HepG2 (cell line): ENCODE measurements at regions not wholly inside any gene's neighbourhood (a gene's known extent, or its start where the extent isn't known, plus 50 kb on each side); places are given as distances from the start of the nearest gene placed in this dataset.
A peak's percentile ranks its signal among the peaks of the same experiment; 100 is the strongest.
"Not testable (repeated sequence)": the region's sequence is repeated elsewhere in the genome, so short reads cannot be mapped to it uniquely, and the experiment has no call there.

Source experiments
- ATAC-seq: fragments of 200-7000 bp; cut with Tn5 transposase; 3 replicates; pipeline ENCODE4 v1.9.1; 2020; ENCODE audit warnings: mild to moderate bottlenecking, moderate library complexity
- BruUV-seq: library from RNA; stranded (reverse); fragments of 400-500 nt; replicated peaks from 2 replicates; lab custom pipeline; 2021; lab: Mats Ljungman, UMichigan
- CTCF ChIA-PET: fragments of 300-600 bp; formaldehyde crosslinking; extraction: SDS; loops from one replicate; lab custom pipeline; 2021; ENCODE audit warnings: low total read pairs, inconsistent platforms, low intra/inter-chr PET ratio; lab: Yijun Ruan, JAX
- POLR2A ChIA-PET: fragments of 350-600 bp; sonication (Branson Sonifier 250); formaldehyde crosslinking; loops from one replicate; lab custom pipeline; 2020; ENCODE audit warnings: antibody characterized with exemption, inconsistent platforms; lab: Yijun Ruan, JAX
- DNase-seq: peaks from one replicate; pipeline ENCODE4 v3.0.0-alpha.2; 2015; ENCODE audit warnings: low spot score
- FAIRE-seq: peaks from 3 replicates; lab custom pipeline; 2011; peaks lifted over from hg19 to GRCh38; lab: Jason Lieb, UNC
- H2AFZ ChIP-seq: one replicate; pipeline ENCODE4 v1.6.1; 2011; ENCODE audit warnings: low read length, inconsistent platforms
- H3K27ac ChIP-seq: fragments of 300-600 bp; 3 replicates; pipeline ENCODE4 v1.8.0; 2011; ENCODE audit warnings: mixed run types, mild to moderate bottlenecking, mixed read lengths, low read length, inconsistent platforms; ENCODE audit not compliant: insufficient read depth; ENCODE audit errors: extremely low read length
- H3K27me3 ChIP-seq, 2 experiments: fragments of 200-600 bp in 1 of 2; 2 replicates in 1 of 2; 3 replicates in 1 of 2; pipeline versions ENCODE4 v1.6.0 to v1.8.0; 2011; ENCODE audit warnings: low read length in 2 of 2, mild to moderate bottlenecking in 2 of 2, moderate library complexity in 2 of 2, inconsistent platforms in 1 of 2; ENCODE audit not compliant: insufficient read depth in 2 of 2, control insufficient read depth in 1 of 2
- H3K36me3 ChIP-seq, 2 experiments: fragments of 200-600 bp in 1 of 2; replicated peaks in 1 of 2; 2 replicates in 1 of 2; 3 replicates in 1 of 2; pipeline versions ENCODE4 v1.5.1 to v1.8.0; 2011; ENCODE audit warnings: low read length in 2 of 2, inconsistent platforms in 1 of 2; ENCODE audit not compliant: insufficient read depth in 2 of 2, control insufficient read depth in 1 of 2
- H3K4me1 ChIP-seq: 2 replicates; pipeline ENCODE4 v1.5.1; 2012; ENCODE audit warnings: low read length, inconsistent platforms; ENCODE audit not compliant: insufficient read depth
- H3K4me2 ChIP-seq: 2 replicates; pipeline ENCODE4 v1.6.0; 2011; ENCODE audit warnings: low read depth, low read length, inconsistent platforms
- H3K4me3 ChIP-seq, 3 experiments: fragments of 200-600 bp in 1 of 3; sonication (generic), shearing (Covaris generic) in 1 of 3; replicated peaks in 1 of 3; 2 replicates each; pipeline ENCODE4 v1.5.1; 2011 to 2016; ENCODE audit warnings: low read length in 3 of 3, inconsistent platforms in 2 of 3, low read depth in 2 of 3, mild to moderate bottlenecking in 2 of 3, control low read depth in 1 of 3, mixed read lengths in 1 of 3; ENCODE audit not compliant: insufficient read depth in 1 of 3
- H3K79me2 ChIP-seq: one replicate; pipeline ENCODE4 v1.6.1; 2011; ENCODE audit warnings: low read length, inconsistent platforms; ENCODE audit not compliant: insufficient read depth
- H3K9ac ChIP-seq: 2 replicates; pipeline ENCODE4 v1.6.0; 2011; ENCODE audit warnings: mild to moderate bottlenecking, low read depth, low read length, inconsistent platforms; ENCODE audit not compliant: insufficient read depth
- H3K9me3 ChIP-seq: 2 replicates; pipeline ENCODE4 v1.5.1; 2012; ENCODE audit warnings: mild to moderate bottlenecking, low read length
- H4K20me1 ChIP-seq: 2 replicates; pipeline ENCODE4 v1.6.0; 2011; ENCODE audit warnings: inconsistent platforms, mild to moderate bottlenecking, low read length, moderate library complexity; ENCODE audit not compliant: insufficient read depth
- BHLHE40 ChIP-seq: IDR thresholded peaks from 2 replicates; pipeline ENCODE4 v1.6.1; 2011; ENCODE audit warnings: low read length, improper control_type of control experiment
- CBX1 ChIP-seq: IDR thresholded peaks from one replicate; pipeline ENCODE4 v1.6.1; 2016; ENCODE audit warnings: antibody characterized with exemption, low read depth
- CEBPB ChIP-seq: IDR thresholded peaks from 2 replicates; pipeline ENCODE4 v1.6.1; 2011; ENCODE audit warnings: low read depth, low read length, improper control_type of control experiment, borderline replicate concordance
- CEBPG ChIP-seq: IDR thresholded peaks from 2 replicates; pipeline ENCODE4 v1.6.1; 2016
- MYNN ChIP-seq: sonication (generic); formaldehyde crosslinking; IDR thresholded peaks from 2 replicates; pipeline ENCODE4 v1.4.0; 2020; ENCODE audit warnings: mild to moderate bottlenecking, low read depth, missing genetic modification reagents
- whole genome bisulfite sequencing: methylation state at CpG from one replicate; pipeline ENCODE4 v1.1.6; 2017; ENCODE audit warnings: low lambda C conversion rate; 5-methylcytosine and 5-hydroxymethylcytosine counted together
- in situ Hi-C: cut with HindIII; loops from 2 replicates; pipeline ENCODE4 v1.10.0; 2017; ENCODE audit warnings: low pct_unique_long_range_greater_than_20kb; ENCODE audit not compliant: extremely low pct_ligation_motif_present
- intact Hi-C: fragments of 100-400 bp; cut with micrococcal nuclease; formaldehyde crosslinking; loops from one replicate; pipeline ENCODE4 v1.10.0; 2022; ENCODE audit not compliant: unreplicated experiment

- Histone ChIP-seq H2AFZ (no peak overlapping the region), H3K27ac (no peak overlapping the region), H3K9me3 (no peaks in the 10 kb centered on the region), H3K4me2 (no peak overlapping the region), H3K79me2 (no peaks in the 10 kb centered on the region), H3K4me1 (peaks cover 11% of the 10 kb centered on the region), H3K4me3 (no peak overlapping the region), H3K27me3 (no peaks in the 10 kb centered on the region), H4K20me1 (no peaks in the 10 kb centered on the region), H3K9ac (no peak overlapping the region), H3K36me3 (no peaks in the 10 kb centered on the region)
- CTCF ChIA-PET, result no interaction called here
- FAIRE-seq (no peak), DNase-seq (no peak), ATAC-seq (no peak)
- no TSS peak for BruUV-seq
- intact Hi-C loops (no loop called here), in situ Hi-C loops (no loop called here)
- no CpG with 5 or more reads among the region's 6 CpGs for WGBS
- POLR2A ChIA-PET, result no interaction called here
- TF ChIP-seq MYNN (CRISPR knock-in tag) (no peak), BHLHE40 (peak; percentile 54; the same call in 1 of the 2 replicates)
- TF ChIP-seq, all 625 proteins: peak for 1
Measured at GRCh38 chr1:222054416-222054815, 312.5 kb upstream of the DUSP10 start.

- H2AFZ ChIP-seq, result no peak overlapping the region
- DNase-seq (no peak), ATAC-seq (no peak), FAIRE-seq (no peak)
- no peaks in the 10 kb centered on the region for H3K79me2 ChIP-seq
- no peak overlapping the region for H3K9ac ChIP-seq
- intact Hi-C loops, result no loop called here
- WGBS, result 33% methylated on average over 5 of the region's 5 CpGs
- ChIA-PET POLR2A (no interaction called here), CTCF (no interaction called here)
- no peaks in the 10 kb centered on the region for H3K9me3 ChIP-seq
- H3K4me3 ChIP-seq, result no peak overlapping the region
- no peak overlapping the region for H3K4me2 ChIP-seq
- no peak for TF ChIP-seq CBX1
- TF ChIP-seq CEBPB, result peak; percentile 84
- peak; percentile 32; the same call in 1 of the 2 replicates for TF ChIP-seq CEBPG (CRISPR knock-in tag)
- peaks cover 7% of the 10 kb centered on the region for H3K4me1 ChIP-seq
- no peaks in the 10 kb centered on the region for H4K20me1 ChIP-seq
- in situ Hi-C loops, result no loop called here
- H3K27ac ChIP-seq, result no peak overlapping the region
- BruUV-seq, result no TSS peak
- H3K36me3 ChIP-seq, result no peaks in the 10 kb centered on the region
- H3K27me3 ChIP-seq, result no peaks in the 10 kb centered on the region
Measured at GRCh38 chr1:222053790-222054294, 312.0 kb upstream of the DUSP10 start.

GRCh38 chr1:222051311-222051710 lies 309.4 kb upstream of the DUSP10 start:
- H3K27me3 ChIP-seq, CTCF ChIA-PET, H3K79me2 ChIP-seq, H3K27ac ChIP-seq, ATAC-seq, H3K4me3 ChIP-seq, in situ Hi-C loops, H3K4me2 ChIP-seq, H4K20me1 ChIP-seq, FAIRE-seq, BruUV-seq, POLR2A ChIA-PET, H3K36me3 ChIP-seq, intact Hi-C loops, H3K9me3 ChIP-seq, H3K9ac ChIP-seq, DNase-seq, H2AFZ ChIP-seq, H3K4me1 ChIP-seq: not testable (repeated sequence)
- WGBS, result 11% methylated on average over 1 of the region's 1 CpG

- H3K27ac ChIP-seq, ATAC-seq, in situ Hi-C loops, DNase-seq, H4K20me1 ChIP-seq, H3K27me3 ChIP-seq, FAIRE-seq, H3K4me2 ChIP-seq, intact Hi-C loops, H3K4me3 ChIP-seq, CTCF ChIA-PET, BruUV-seq, H3K9me3 ChIP-seq, H3K4me1 ChIP-seq, H2AFZ ChIP-seq, H3K36me3 ChIP-seq, H3K9ac ChIP-seq, POLR2A ChIA-PET, H3K79me2 ChIP-seq: not testable (repeated sequence)
- WGBS, result 83% methylated on average over 17 of the region's 28 CpGs
Measured at GRCh38 chr1:222049661-222050060, 307.8 kb upstream of the DUSP10 start.
